Kidney epithelial cell (primary cell): ENCODE measurements at regions not wholly inside any gene's neighbourhood (a gene's known extent, or its start where the extent isn't known, plus 50 kb on each side); places are given as distances from the start of the nearest gene placed in this dataset.
"Not testable (repeated sequence)": the region's sequence is repeated elsewhere in the genome, so short reads cannot be mapped to it uniquely, and the experiment has no call there.

Experiments used
- DNase-seq: peaks from one replicate; pipeline ENCODE4 v3.0.0-alpha.2; 2010; ENCODE audit warnings: low read depth
- H3K27me3 ChIP-seq: 2 replicates; pipeline ENCODE4 v1.6.0; 2011; ENCODE audit warnings: low read length; ENCODE audit not compliant: control insufficient read depth, insufficient read depth
- H3K36me3 ChIP-seq: 2 replicates; pipeline ENCODE4 v1.5.1; 2011; ENCODE audit warnings: low read length; ENCODE audit not compliant: control insufficient read depth, insufficient read depth
- H3K4me3 ChIP-seq: 2 replicates; pipeline ENCODE4 v1.5.1; 2011; ENCODE audit warnings: low read depth, mild to moderate bottlenecking, control low read depth, low read length
- CTCF ChIP-seq: IDR thresholded peaks from 2 replicates; pipeline ENCODE4 v1.5.1; 2011; ENCODE audit warnings: mild to moderate bottlenecking, moderate library complexity, low read length, control low read depth, inconsistent platforms; ENCODE audit not compliant: insufficient read depth, poor library complexity, severe bottlenecking

GRCh38 chr15:98077186-98077585 lies 116.7 kb downstream of the ARRDC4 start:
- no peak for DNase-seq
- TF ChIP-seq CTCF = no peak
- Histone ChIP-seq H3K36me3 (no peaks in the 10 kb centered on the region), H3K4me3 (no peak overlapping the region), H3K27me3 (no peaks in the 10 kb centered on the region)

- no peak overlapping the region for H3K4me3 ChIP-seq
Observed at GRCh38 chr15:98080791-98081190, 120.3 kb downstream of the ARRDC4 start.

GRCh38 chr15:98083203-98083910 lies 122.9 kb downstream of the ARRDC4 start:
- no peaks in the 10 kb centered on the region for H3K36me3 ChIP-seq
- no peaks in the 10 kb centered on the region for H3K27me3 ChIP-seq
- no peak for DNase-seq
- peak; percentile 19 for TF ChIP-seq CTCF
- H3K4me3 ChIP-seq = no peak overlapping the region

More at GRCh38 chr15:98080791-98081190, 120.3 kb downstream of the ARRDC4 start:
- H3K36me3 ChIP-seq = no peaks in the 10 kb centered on the region
- TF ChIP-seq CTCF = no peak
- no peaks in the 10 kb centered on the region for H3K27me3 ChIP-seq
- no peak for DNase-seq

- peak; percentile 52 for TF ChIP-seq CTCF
Observed at GRCh38 chr15:98085003-98085639, 124.6 kb downstream of the ARRDC4 start.

GRCh38 chr15:98088307-98088945 lies 127.9 kb downstream of the ARRDC4 start:
- H3K27me3 ChIP-seq, H3K4me3 ChIP-seq, H3K36me3 ChIP-seq, DNase-seq: not testable (repeated sequence)

More at GRCh38 chr15:98085003-98085639, 124.6 kb downstream of the ARRDC4 start:
- Histone ChIP-seq H3K27me3 (no peaks in the 10 kb centered on the region), H3K4me3 (no peak overlapping the region), H3K36me3 (no peaks in the 10 kb centered on the region)
- DNase-seq = peak; percentile 34

GRCh38 chr15:98089352-98089751 lies 128.8 kb downstream of the ARRDC4 start:
- H3K36me3 ChIP-seq, H3K4me3 ChIP-seq, DNase-seq: not testable (repeated sequence)

GRCh38 chr15:98097986-98098385 lies 137.5 kb downstream of the ARRDC4 start:
- H3K4me3 ChIP-seq, DNase-seq, H3K36me3 ChIP-seq, H3K27me3 ChIP-seq: not testable (repeated sequence)

More at GRCh38 chr15:98089352-98089751, 128.8 kb downstream of the ARRDC4 start:
- not testable (repeated sequence) for H3K27me3 ChIP-seq

- H3K36me3 ChIP-seq, H3K27me3 ChIP-seq, DNase-seq, H3K4me3 ChIP-seq: not testable (repeated sequence)
Observed at GRCh38 chr15:98100606-98101005, 140.1 kb downstream of the ARRDC4 start.
